ACC112 (cell line): ENCODE measurements at regions not wholly inside any gene's neighbourhood (a gene's known extent, or its start where the extent isn't known, plus 50 kb on each side); places are given as distances from the start of the nearest gene placed in this dataset.

Experiments used
- H2AFZ ChIP-seq: fragments of 200-600 bp; sonication (generic); one replicate; pipeline ENCODE4 v1.6.0; 2017; ENCODE audit warnings: antibody characterized with exemption, low read length; ENCODE audit not compliant: unreplicated experiment
- H3K27ac ChIP-seq: fragments of 200-600 bp; sonication (generic); 2 replicates; pipeline ENCODE4 v1.5.1; 2014; ENCODE audit warnings: low read depth, mild to moderate bottlenecking, antibody characterized with exemption, low read length, moderate library complexity
- H3K27me3 ChIP-seq: fragments of 200-600 bp; sonication (generic); 2 replicates; pipeline ENCODE4 v1.6.1; 2014; ENCODE audit warnings: mild to moderate bottlenecking, antibody characterized with exemption, low read length, moderate library complexity, mixed read lengths; ENCODE audit not compliant: insufficient read depth
- H3K36me3 ChIP-seq: fragments of 200-600 bp; sonication (generic); 2 replicates; pipeline ENCODE4 v1.6.1; 2016; ENCODE audit warnings: mild to moderate bottlenecking, antibody characterized with exemption, low read length, moderate library complexity, mixed read lengths; ENCODE audit not compliant: insufficient read depth
- H3K4me1 ChIP-seq: fragments of 200-600 bp; sonication (generic); one replicate; pipeline ENCODE4 v1.6.1; 2016; ENCODE audit warnings: low read length, mixed read lengths; ENCODE audit not compliant: insufficient read depth, unreplicated experiment, control insufficient read depth
- H3K4me3 ChIP-seq: fragments of 200-600 bp; sonication (generic); 2 replicates; pipeline ENCODE4 v1.5.1; 2014; ENCODE audit warnings: mild to moderate bottlenecking, low read depth, low read length
- H3K79me2 ChIP-seq: fragments of 200-600 bp; sonication (generic); one replicate; pipeline ENCODE4 v1.6.0; 2016; ENCODE audit warnings: low read length; ENCODE audit not compliant: control insufficient read depth, unreplicated experiment, insufficient read depth

DNA sequence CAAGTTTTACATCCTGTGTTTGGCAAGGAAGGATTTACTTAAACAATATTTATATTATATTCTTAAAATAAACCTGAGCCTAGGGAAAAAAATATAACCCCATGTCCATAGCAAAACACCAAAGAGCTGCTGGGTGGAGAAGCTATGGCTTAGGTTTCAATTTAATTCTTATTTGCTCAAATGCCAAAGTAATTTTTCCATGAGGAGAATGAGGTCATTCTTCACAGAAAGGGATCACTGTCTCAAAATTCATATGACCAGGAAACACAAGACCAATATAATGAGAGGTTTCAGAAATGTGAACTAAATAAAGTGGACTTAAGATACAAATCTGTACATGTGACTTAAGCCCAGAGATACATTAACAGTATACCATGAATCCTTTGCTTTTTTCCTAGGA is 195.0 kb downstream of the PHLDA1 start:
- Histone ChIP-seq H3K79me2 (no peaks in the 10 kb centered on the region), H3K36me3 (no peaks in the 10 kb centered on the region), H3K27ac (no peak overlapping the region), H3K27me3 (no peaks in the 10 kb centered on the region), H2AFZ (no peak overlapping the region), H3K4me1 (no peaks in the 10 kb centered on the region), H3K4me3 (no peak overlapping the region)

- no peak overlapping the region for H2AFZ ChIP-seq
- peaks cover 4% of the 10 kb centered on the region for H3K4me1 ChIP-seq
- no peaks in the 10 kb centered on the region for H3K79me2 ChIP-seq
- no peak overlapping the region for H3K4me3 ChIP-seq
- no peaks in the 10 kb centered on the region for H3K27me3 ChIP-seq
- H3K36me3 ChIP-seq = no peaks in the 10 kb centered on the region
- H3K27ac ChIP-seq = no peak overlapping the region
Observed at GRCh38 chr12:75834591-75834990, 197.0 kb downstream of the PHLDA1 start.

GRCh38 chr12:75833268-75833667 is 198.3 kb downstream of the PHLDA1 start:
- Histone ChIP-seq H3K4me1 (peaks cover 4% of the 10 kb centered on the region), H3K4me3 (no peak overlapping the region), H3K36me3 (no peaks in the 10 kb centered on the region), H3K79me2 (no peaks in the 10 kb centered on the region), H3K27me3 (no peaks in the 10 kb centered on the region), H2AFZ (no peak overlapping the region), H3K27ac (no peak overlapping the region)

DNA sequence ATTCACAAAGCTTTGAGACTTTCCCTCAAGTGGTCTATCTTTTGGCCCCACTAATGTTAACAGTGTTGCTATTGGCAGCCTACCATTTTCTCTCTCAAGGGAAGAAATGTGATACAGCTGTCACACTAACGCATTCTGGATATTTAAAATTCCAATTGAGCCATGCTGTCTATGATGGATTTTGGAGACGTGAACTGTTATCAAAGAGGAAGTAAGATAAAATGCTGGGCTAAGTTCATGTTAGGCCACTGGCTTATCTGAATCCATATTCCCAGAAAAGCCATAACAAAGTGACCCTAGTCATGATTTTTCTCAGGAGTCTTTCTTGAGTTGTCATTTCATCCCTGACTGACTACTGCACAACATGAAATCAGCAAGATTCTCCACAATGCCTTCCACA is 200.2 kb downstream of the PHLDA1 start:
- no peak overlapping the region for H3K4me3 ChIP-seq
- H3K4me1 ChIP-seq = peaks cover 4% of the 10 kb centered on the region
- no peaks in the 10 kb centered on the region for H3K27me3 ChIP-seq
- no peak overlapping the region for H3K27ac ChIP-seq
- H2AFZ ChIP-seq = peak overlapping the region; percentile 47
- H3K36me3 ChIP-seq = no peaks in the 10 kb centered on the region
- H3K79me2 ChIP-seq = no peaks in the 10 kb centered on the region

GRCh38 chr12:75827061-75827460 is 204.5 kb downstream of the PHLDA1 start:
- Histone ChIP-seq H3K27me3 (no peaks in the 10 kb centered on the region), H3K79me2 (no peaks in the 10 kb centered on the region), H3K4me1 (peaks cover 18% of the 10 kb centered on the region), H2AFZ (no peak overlapping the region), H3K27ac (no peak overlapping the region), H3K4me3 (no peak overlapping the region), H3K36me3 (no peaks in the 10 kb centered on the region)

- H3K4me3 ChIP-seq = 0 out of 2 replicates have a peak overlapping the region, but pooled peaks have one; percentile 9
- peaks cover 22% of the 10 kb centered on the region for H3K4me1 ChIP-seq
- no peaks in the 10 kb centered on the region for H3K27me3 ChIP-seq
- H3K36me3 ChIP-seq = no peaks in the 10 kb centered on the region
- peak overlapping the region; percentile 46 for H3K27ac ChIP-seq
- H3K79me2 ChIP-seq = no peaks in the 10 kb centered on the region
- H2AFZ ChIP-seq = peak overlapping the region; percentile 27
Observed at GRCh38 chr12:75825686-75826085, 205.9 kb downstream of the PHLDA1 start.

- peaks cover 42% of the 10 kb centered on the region for H3K4me1 ChIP-seq
- H3K36me3 ChIP-seq = no peaks in the 10 kb centered on the region
- no peak overlapping the region for H2AFZ ChIP-seq
- no peaks in the 10 kb centered on the region for H3K79me2 ChIP-seq
- no peaks in the 10 kb centered on the region for H3K27me3 ChIP-seq
- no peak overlapping the region for H3K4me3 ChIP-seq
- no peak overlapping the region for H3K27ac ChIP-seq
Observed at GRCh38 chr12:75823475-75823874, 208.1 kb downstream of the PHLDA1 start.

DNA sequence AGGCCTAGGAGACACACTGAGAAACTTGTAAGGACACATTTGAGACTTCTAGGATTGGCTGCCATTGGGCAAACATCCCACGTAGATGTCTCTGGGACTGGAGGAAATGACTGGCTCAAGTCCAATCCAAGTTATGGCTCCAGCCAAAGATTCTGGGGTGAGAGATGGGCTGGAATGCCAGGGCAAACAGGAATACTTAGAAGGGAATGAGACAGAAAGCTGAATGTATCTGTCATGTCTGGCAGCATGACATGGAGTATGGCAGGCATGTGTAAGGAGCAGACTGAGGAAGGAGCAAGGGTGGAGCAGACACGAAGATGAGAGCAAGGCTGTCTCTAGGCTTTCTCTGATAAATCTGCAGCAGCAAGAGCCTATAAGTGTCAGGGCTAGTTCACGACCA is 209.2 kb downstream of the PHLDA1 start:
- Histone ChIP-seq H3K4me1 (peaks cover 47% of the 10 kb centered on the region), H3K4me3 (no peak overlapping the region), H2AFZ (no peak overlapping the region), H3K27ac (no peak overlapping the region), H3K36me3 (no peaks in the 10 kb centered on the region), H3K27me3 (no peaks in the 10 kb centered on the region), H3K79me2 (no peaks in the 10 kb centered on the region)

- Histone ChIP-seq H3K36me3 (no peaks in the 10 kb centered on the region), H3K79me2 (no peaks in the 10 kb centered on the region), H3K27me3 (no peaks in the 10 kb centered on the region), H2AFZ (peak overlapping the region; percentile 63), H3K27ac (peak overlapping the region; percentile 62), H3K4me3 (peak overlapping the region; percentile 32), H3K4me1 (peaks cover 59% of the 10 kb centered on the region)
Observed at GRCh38 chr12:75820848-75821578, 210.6 kb downstream of the PHLDA1 start.

- no peak overlapping the region for H2AFZ ChIP-seq
- H3K27ac ChIP-seq = peak overlapping the region; percentile 62
- H3K79me2 ChIP-seq = no peaks in the 10 kb centered on the region
- H3K4me3 ChIP-seq = no peak overlapping the region
- no peaks in the 10 kb centered on the region for H3K27me3 ChIP-seq
- no peaks in the 10 kb centered on the region for H3K36me3 ChIP-seq
- peaks cover 58% of the 10 kb centered on the region for H3K4me1 ChIP-seq
Observed at GRCh38 chr12:75820071-75820470, 211.5 kb downstream of the PHLDA1 start.

- Histone ChIP-seq H3K79me2 (no peaks in the 10 kb centered on the region), H3K36me3 (no peaks in the 10 kb centered on the region), H3K27me3 (no peaks in the 10 kb centered on the region), H3K4me1 (peaks cover 61% of the 10 kb centered on the region), H3K4me3 (no peak overlapping the region), H2AFZ (no peak overlapping the region), H3K27ac (peak overlapping the region; percentile 21; the same call in 1 of the 2 replicates)
Observed at GRCh38 chr12:75819512-75819911, 212.1 kb downstream of the PHLDA1 start.
